ENCODE measurements at regions not wholly inside any gene's neighbourhood (a gene's known extent, or its start where the extent isn't known, plus 50 kb on each side); places are given as distances from the start of the nearest gene placed in this dataset.

DNA sequence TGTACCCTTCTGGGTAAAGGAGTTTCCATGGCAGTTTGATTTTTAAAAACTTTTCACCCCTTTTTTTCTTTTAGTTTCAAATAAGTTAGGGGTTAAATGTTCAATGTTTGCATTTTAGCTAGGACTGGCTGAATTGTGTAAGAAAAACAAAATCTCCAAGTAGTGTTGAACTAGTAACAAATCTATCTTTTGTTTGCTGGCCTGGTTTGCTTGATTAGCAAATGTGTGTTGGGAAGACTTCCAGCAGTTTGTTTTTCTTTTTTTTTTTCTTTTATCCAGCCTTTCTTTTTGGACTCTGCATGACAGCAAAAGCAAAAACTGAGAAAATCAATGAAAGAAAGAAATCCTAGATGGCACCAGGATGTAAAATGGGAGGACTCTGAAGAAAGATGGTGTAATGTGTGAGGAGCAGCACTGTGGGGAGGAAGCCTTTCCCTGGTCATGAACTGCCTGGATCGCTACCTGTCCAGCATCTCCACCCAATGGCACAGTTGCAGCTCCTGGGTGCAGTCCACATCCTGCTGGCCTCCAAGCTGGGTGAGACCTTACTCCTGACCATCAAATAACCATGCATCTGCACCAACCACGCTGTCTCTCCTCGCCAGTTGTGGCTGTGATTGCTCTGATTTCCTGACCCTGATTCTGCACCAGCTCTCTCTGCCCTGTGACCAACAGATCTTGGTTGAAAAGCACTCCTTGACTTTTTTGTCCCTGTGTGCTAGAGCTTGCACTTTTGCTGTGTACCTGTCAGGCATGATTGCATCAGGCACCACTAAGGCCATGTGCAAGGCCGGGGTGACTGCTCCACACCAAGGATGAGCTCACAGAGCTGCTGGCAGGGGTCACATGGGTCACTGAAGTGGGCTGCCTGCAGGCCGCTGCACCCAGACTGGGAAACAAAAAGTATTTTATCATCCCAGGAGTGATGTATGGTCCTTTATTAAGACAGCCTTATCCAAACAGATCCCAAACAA is 71.2 kb upstream of the ZNF236 start:
- no peaks in the 10 kb centered on the region for H3K36me3 ChIP-seq (replicated peaks)
- DNase-seq, result no peak
- TF ChIP-seq, protein P1, sequence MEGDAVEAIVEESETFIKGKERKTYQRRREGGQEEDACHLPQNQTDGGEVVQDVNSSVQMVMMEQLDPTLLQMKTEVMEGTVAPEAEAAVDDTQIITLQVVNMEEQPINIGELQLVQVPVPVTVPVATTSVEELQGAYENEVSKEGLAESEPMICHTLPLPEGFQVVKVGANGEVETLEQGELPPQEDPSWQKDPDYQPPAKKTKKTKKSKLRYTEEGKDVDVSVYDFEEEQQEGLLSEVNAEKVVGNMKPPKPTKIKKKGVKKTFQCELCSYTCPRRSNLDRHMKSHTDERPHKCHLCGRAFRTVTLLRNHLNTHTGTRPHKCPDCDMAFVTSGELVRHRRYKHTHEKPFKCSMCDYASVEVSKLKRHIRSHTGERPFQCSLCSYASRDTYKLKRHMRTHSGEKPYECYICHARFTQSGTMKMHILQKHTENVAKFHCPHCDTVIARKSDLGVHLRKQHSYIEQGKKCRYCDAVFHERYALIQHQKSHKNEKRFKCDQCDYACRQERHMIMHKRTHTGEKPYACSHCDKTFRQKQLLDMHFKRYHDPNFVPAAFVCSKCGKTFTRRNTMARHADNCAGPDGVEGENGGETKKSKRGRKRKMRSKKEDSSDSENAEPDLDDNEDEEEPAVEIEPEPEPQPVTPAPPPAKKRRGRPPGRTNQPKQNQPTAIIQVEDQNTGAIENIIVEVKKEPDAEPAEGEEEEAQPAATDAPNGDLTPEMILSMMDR (IDR thresholded peaks at IDR 0.05; ENCODE audit: low read depth, low read length, missing control alignments), result no peak
- no peak overlapping the region for H3K4me3 ChIP-seq (ENCODE audit: low read depth, low read length)
- H3K27ac ChIP-seq, result no peak overlapping the region
- no peaks in the 10 kb centered on the region for H3K27me3 ChIP-seq (replicated peaks)
- in situ Hi-C loops (cut with HindIII; ENCODE audit: low pct_ligation_motif_present, low sequenced_read_pairs), result no loop called here

GRCh38 chr18:76750269-76750668 is 72.1 kb upstream of the ZNF236 start:
- no peak for DNase-seq
- no peaks in the 10 kb centered on the region for H3K36me3 ChIP-seq (replicated peaks)
- no peak overlapping the region for H3K27ac ChIP-seq
- no peak overlapping the region for H3K4me3 ChIP-seq (ENCODE audit: low read depth, low read length)
- TF ChIP-seq, protein P1 (IDR thresholded peaks at IDR 0.05; ENCODE audit: low read depth, low read length, missing control alignments), result no peak
- H3K27me3 ChIP-seq (replicated peaks), result no peaks in the 10 kb centered on the region
- in situ Hi-C loops (cut with HindIII; ENCODE audit: low pct_ligation_motif_present, low sequenced_read_pairs), result no loop called here

DNA sequence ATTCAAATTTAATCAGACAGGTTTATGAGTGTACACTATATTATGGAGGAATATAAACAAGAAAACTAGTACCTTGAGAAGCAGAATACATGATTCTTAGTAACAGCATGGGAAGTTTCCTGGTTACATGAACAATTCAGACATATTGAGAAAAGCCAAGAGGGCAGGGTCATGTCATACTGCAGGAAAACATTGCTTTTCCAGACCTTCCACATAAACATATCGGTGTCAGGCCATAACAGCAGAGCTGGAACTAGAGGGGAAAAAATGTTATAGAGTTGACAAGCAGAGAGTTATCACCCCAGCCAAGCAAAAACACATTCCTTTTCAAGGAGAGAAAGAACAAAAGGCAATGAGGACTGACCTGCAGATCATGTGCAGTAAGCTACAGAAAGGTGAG is 74.7 kb upstream of the ZNF236 start:
- in situ Hi-C loops (cut with HindIII; ENCODE audit: low pct_ligation_motif_present, low sequenced_read_pairs), result no loop called here

GRCh38 chr18:76741346-76741745 is 81.0 kb upstream of the ZNF236 start:
- Histone ChIP-seq H3K36me3 (replicated peaks) (no peaks in the 10 kb centered on the region), H3K27me3 (replicated peaks) (no peaks in the 10 kb centered on the region), H3K27ac (no peak overlapping the region), H3K4me3 (ENCODE audit: low read depth, low read length) (no peak overlapping the region)
- no peak for DNase-seq
- TF ChIP-seq, protein P1 (IDR thresholded peaks at IDR 0.05; ENCODE audit: low read depth, low read length, missing control alignments), result no peak
- in situ Hi-C loops (cut with HindIII; ENCODE audit: low pct_ligation_motif_present, low sequenced_read_pairs), result no loop called here

More for the DNA sequence above, 74.7 kb upstream of the ZNF236 start:
- Histone ChIP-seq H3K36me3 (replicated peaks) (no peaks in the 10 kb centered on the region), H3K27me3 (replicated peaks) (no peaks in the 10 kb centered on the region), H3K4me3 (ENCODE audit: low read depth, low read length) (no peak overlapping the region), H3K27ac (no peak overlapping the region)
- DNase-seq, result no peak
- TF ChIP-seq, protein P1 (IDR thresholded peaks at IDR 0.05; ENCODE audit: low read depth, low read length, missing control alignments), result no peak

DNA sequence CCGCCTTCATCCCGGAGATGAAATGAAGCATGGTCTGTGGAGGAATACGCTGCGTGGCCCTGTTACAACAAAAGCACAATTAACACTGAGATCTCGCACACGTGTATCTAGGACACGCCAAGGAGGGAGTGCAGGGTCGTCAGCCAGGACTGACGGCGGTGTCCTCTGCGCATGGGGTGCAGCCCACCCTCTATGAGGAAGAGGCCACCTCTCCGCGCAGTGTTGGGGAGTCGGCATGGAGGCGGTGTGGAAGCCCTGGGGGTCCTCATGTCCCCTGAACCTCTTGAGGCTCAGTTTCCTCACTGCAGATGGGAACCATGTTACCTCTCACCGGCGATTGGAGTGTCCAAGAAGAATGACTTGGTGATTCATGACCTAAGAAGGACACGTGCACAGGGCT is 86.0 kb upstream of the ZNF236 start:
- Histone ChIP-seq H3K4me3 (ENCODE audit: low read depth, low read length) (no peak overlapping the region), H3K36me3 (replicated peaks) (no peaks in the 10 kb centered on the region), H3K27ac (no peak overlapping the region), H3K27me3 (replicated peaks) (no peaks in the 10 kb centered on the region)
- DNase-seq, result no peak
- in situ Hi-C loops (cut with HindIII; ENCODE audit: low pct_ligation_motif_present, low sequenced_read_pairs), result no loop called here
- TF ChIP-seq, protein P1 (IDR thresholded peaks at IDR 0.05; ENCODE audit: low read depth, low read length, missing control alignments), result no peak
